Gastrocnemius medialis (tissue), 4 donors: ENCODE measurements at regions not wholly inside any gene's neighbourhood (a gene's known extent, or its start where the extent isn't known, plus 50 kb on each side); places are given as distances from the start of the nearest gene placed in this dataset.

Experiments used
- ATAC-seq, 2 donors: fragments of 150-250 bp; one replicate each; pipeline ENCODE4 v1.9.1; 2016
- DNase-seq, 2 donors: peaks; one replicate each; pipeline ENCODE4 v3.0.0-alpha.2; 2019
- H3K27ac ChIP-seq, 4 donors: fragments of 200-600 bp; sonication (generic); 1 replicate in 1 of 4; 2 replicates in 3 of 4; pipeline ENCODE4 v1.5.1; 2016 to 2018; ENCODE audit warnings: mild to moderate bottlenecking in 2 of 4, moderate library complexity in 1 of 4
- H3K27me3 ChIP-seq, 3 donors: fragments of 200-600 bp; sonication (generic) in 2 of 3; 1 replicate in 1 of 3; 2 replicates in 2 of 3; pipeline versions ENCODE4 v1.5.1 to v1.6.0; 2016 to 2019; ENCODE audit warnings: mild to moderate bottlenecking in 1 of 3, moderate library complexity in 1 of 3
- H3K36me3 ChIP-seq, 2 donors: fragments of 200-600 bp; sonication (generic) in 1 of 2; one replicate each; pipeline ENCODE4 v1.5.1; 2017 to 2018
- H3K4me1 ChIP-seq, 2 donors: fragments of 200-600 bp; sonication (generic) in 1 of 2; one replicate each; pipeline ENCODE4 v1.5.1; 2016 to 2017; ENCODE audit warnings: mild to moderate bottlenecking in 2 of 2
- H3K4me3 ChIP-seq, 4 donors: fragments of 200-600 bp; sonication (generic) in 3 of 4; 1 replicate in 1 of 4; 2 replicates in 3 of 4; pipeline ENCODE4 v1.5.1; 2016 to 2019; ENCODE audit warnings: mild to moderate bottlenecking in 2 of 4
- H3K9me3 ChIP-seq, 3 donors: fragments of 200-600 bp; sonication (generic) in 2 of 3; 1 replicate in 1 of 3; 2 replicates in 2 of 3; pipeline ENCODE4 v1.5.1; 2016 to 2019
- POLR2A ChIP-seq, 2 donors: fragments of 450-650 bp; IDR thresholded peaks; one replicate each; pipeline ENCODE4 v1.6.1; 2017; ENCODE audit warnings: antibody characterized with exemption in 2 of 2, mild to moderate bottlenecking in 2 of 2, moderate library complexity in 2 of 2
- in situ Hi-C, 4 donors: fragments of 200-750 bp; cut with MboI; loops; one replicate each; pipeline versions ENCODE4 v1.15.0 to v1.8.0; 2017; ENCODE audit warnings: low sequenced_read_pairs in 4 of 4
- intact Hi-C: fragments of 100-400 bp; cut with DNase I; formaldehyde crosslinking; loops from one replicate; pipeline ENCODE4 v1.15.1; 2023; ENCODE audit warnings: low total_unique reads
- TF ChIP-seq, protein P1 (sequence below), 5 experiments: fragments of 450-650 bp in 3 of 5; fragments of 200-600 bp in 2 of 5; sonication (generic) in 2 of 5; IDR thresholded peaks in 4 of 5; conservative IDR thresholded peaks in 1 of 5; 1 replicate in 4 of 5; 2 replicates in 1 of 5; pipeline ENCODE4 v1.5.1; 2016 to 2019; ENCODE audit warnings: antibody characterized with exemption in 5 of 5, mild to moderate bottlenecking in 3 of 5, moderate library complexity in 3 of 5

DNA sequence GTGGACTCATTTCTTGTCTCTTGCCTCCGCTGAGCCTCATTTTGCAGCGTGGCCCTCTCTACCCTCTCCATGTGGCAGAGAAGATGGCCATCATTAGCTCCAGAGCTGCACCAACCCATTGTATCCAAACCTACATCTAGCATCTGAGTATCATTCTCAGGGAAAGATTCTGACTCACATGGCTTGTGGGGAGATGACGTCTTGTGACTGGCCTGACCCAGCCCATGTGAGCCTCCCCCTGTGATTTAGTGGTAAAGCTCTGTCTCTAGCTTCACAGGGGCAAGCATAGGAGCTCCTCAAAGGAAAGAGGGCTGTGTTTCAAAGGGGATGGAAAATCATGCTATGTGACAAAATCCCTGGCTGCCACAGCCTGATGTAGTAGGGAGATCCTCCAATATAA, 87.4 kb upstream of the RBMS1 start:
- Histone ChIP-seq H3K36me3 (no peaks in the 10 kb centered on the region), H3K27ac (no peak overlapping the region), H3K27me3 (no peaks in the 10 kb centered on the region), H3K9me3 (no peaks in the 10 kb centered on the region), H3K4me1 (peaks cover 9 to 15% of the 10 kb centered on the region in 2 donors), H3K4me3 (no peak overlapping the region)
- ATAC-seq (no peak), DNase-seq (no peak)
- intact Hi-C loops (no loop called here), in situ Hi-C loops (no loop called here)
- no peak for TF ChIP-seq POLR2A (IDR thresholded peaks at IDR 0.05)
- TF ChIP-seq, protein P1, sequence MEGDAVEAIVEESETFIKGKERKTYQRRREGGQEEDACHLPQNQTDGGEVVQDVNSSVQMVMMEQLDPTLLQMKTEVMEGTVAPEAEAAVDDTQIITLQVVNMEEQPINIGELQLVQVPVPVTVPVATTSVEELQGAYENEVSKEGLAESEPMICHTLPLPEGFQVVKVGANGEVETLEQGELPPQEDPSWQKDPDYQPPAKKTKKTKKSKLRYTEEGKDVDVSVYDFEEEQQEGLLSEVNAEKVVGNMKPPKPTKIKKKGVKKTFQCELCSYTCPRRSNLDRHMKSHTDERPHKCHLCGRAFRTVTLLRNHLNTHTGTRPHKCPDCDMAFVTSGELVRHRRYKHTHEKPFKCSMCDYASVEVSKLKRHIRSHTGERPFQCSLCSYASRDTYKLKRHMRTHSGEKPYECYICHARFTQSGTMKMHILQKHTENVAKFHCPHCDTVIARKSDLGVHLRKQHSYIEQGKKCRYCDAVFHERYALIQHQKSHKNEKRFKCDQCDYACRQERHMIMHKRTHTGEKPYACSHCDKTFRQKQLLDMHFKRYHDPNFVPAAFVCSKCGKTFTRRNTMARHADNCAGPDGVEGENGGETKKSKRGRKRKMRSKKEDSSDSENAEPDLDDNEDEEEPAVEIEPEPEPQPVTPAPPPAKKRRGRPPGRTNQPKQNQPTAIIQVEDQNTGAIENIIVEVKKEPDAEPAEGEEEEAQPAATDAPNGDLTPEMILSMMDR (IDR thresholded peaks at IDR 0.05 in 4 of 5, conservative IDR thresholded peaks at IDR 0.05 in 1 of 5) = no peak

DNA sequence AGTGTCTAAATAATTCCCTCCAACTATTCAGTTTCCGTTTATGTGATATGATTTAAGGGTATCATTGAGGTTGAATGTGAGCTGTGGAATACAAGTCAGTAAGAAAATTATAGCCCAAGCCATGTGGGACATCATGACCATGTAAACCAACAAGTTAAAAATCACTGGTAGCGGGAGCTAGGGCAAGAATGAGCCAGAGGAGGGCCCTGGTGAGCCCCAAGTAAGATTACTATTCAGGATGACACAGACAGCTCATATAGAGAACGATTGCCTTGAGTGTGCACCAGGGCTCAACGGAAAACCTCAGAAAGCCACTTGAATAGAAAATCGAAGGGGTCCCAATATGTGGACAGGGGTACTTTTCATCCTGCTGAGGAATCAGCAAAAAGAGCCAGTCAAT, 87.8 kb upstream of the RBMS1 start:
- DNase-seq = no peak
- Histone ChIP-seq H3K9me3 (no peaks in the 10 kb centered on the region), H3K27ac (no peak overlapping the region), H3K4me3 (no peak overlapping the region), H3K4me1 (peaks cover 9 to 15% of the 10 kb centered on the region in 2 donors), H3K36me3 (no peaks in the 10 kb centered on the region), H3K27me3 (no peaks in the 10 kb centered on the region)
- intact Hi-C loops = no loop called here
- ATAC-seq = no peak
- no peak for TF ChIP-seq POLR2A (IDR thresholded peaks at IDR 0.05)
- TF ChIP-seq, protein P1 (IDR thresholded peaks at IDR 0.05 in 4 of 5, conservative IDR thresholded peaks at IDR 0.05 in 1 of 5) = no peak
- in situ Hi-C loops = no loop called here

DNA sequence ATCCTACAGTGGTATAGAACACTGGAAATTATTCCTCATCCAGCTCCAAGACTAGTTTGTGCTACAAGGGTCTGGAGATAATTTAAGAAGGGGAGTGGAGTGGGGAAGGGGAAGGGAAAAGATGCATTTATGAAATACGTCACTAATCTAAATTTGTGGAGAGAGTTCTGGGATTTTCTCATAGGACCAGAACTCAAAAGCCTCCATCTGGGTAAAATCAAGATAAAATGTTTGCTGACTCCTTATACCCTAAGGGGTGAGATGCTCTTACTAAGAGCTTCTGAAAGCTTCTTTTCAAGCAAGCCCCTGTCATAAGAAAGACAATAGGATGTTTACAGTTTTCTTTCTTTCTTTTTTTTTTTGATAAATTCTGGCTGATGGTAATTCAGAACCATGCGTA, 88.5 kb upstream of the RBMS1 start:
- no peak for DNase-seq
- Histone ChIP-seq H3K4me1 (peaks cover 9 to 15% of the 10 kb centered on the region in 2 donors), H3K36me3 (no peaks in the 10 kb centered on the region), H3K4me3 (no peak overlapping the region), H3K27ac (no peak overlapping the region), H3K9me3 (no peaks in the 10 kb centered on the region), H3K27me3 (no peaks in the 10 kb centered on the region)
- ATAC-seq = no peak
- in situ Hi-C loops (no loop called here), intact Hi-C loops (no loop called here)
- TF ChIP-seq POLR2A (IDR thresholded peaks at IDR 0.05) = no peak
- TF ChIP-seq, protein P1 (IDR thresholded peaks at IDR 0.05 in 4 of 5, conservative IDR thresholded peaks at IDR 0.05 in 1 of 5) = no peak

DNA sequence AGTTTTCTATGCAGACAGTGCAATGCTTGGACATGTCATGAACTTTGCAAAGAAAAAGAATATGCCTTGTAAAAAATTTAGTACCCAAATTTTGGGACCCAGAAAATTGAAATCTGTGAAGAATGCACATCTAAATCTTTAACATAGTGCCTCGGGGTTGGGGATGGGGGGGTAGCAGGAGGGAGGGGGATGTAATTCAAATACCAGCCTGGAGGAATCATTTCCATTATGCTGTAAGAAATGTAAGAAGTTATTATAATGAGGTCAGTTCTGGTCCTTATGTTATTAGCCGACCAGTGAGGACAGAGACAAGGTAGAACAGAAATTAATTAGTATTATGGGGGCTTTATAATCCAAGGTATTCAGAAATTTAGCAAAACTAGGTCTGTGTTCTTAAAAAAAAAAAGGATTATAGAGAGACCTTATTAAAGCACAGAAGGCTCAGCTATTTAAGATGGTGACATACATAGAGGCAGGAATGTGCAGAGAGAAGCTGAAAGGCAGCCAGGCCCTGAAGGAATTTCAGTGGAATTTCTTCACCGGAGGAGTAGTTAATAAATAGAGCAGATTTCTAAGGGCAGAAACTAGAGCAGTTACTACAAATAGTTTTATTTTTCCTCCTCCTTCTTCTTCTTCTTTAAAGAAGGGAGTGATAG, 89.0 kb upstream of the RBMS1 start:
- ATAC-seq (no peak), DNase-seq (no peak)
- Histone ChIP-seq H3K4me1 (peaks cover 9 to 15% of the 10 kb centered on the region in 2 donors), H3K27me3 (no peaks in the 10 kb centered on the region), H3K36me3 (no peaks in the 10 kb centered on the region), H3K4me3 (no peak overlapping the region), H3K27ac (no peak overlapping the region), H3K9me3 (no peaks in the 10 kb centered on the region)
- TF ChIP-seq POLR2A (IDR thresholded peaks at IDR 0.05) = no peak
- TF ChIP-seq, protein P1 (IDR thresholded peaks at IDR 0.05 in 4 of 5, conservative IDR thresholded peaks at IDR 0.05 in 1 of 5) = no peak
- in situ Hi-C loops = no loop called here
- intact Hi-C loops = no loop called here

DNA sequence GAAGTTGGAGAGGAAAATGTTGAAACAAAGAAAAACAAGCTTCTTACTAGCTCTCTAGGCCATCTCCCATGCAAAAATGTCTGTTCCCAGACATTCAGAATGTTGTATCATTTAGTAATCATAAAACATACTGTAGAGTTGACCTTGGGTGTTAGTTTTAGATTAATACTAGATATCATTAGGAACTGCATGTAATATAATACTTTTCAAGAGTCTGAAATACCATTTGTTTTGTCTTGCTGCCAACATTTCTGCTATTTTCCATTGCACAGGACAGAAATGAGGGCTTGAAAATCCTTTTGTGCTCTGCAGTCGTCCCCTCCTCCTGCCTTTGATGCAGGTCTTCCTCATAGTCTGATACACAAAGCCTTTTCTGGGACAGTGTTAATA, 89.5 kb upstream of the RBMS1 start:
- Histone ChIP-seq H3K4me1 (peaks cover 9 to 15% of the 10 kb centered on the region in 2 donors), H3K4me3 (no peak overlapping the region), H3K27ac (no peak overlapping the region)

More for the DNA sequence above, 89.5 kb upstream of the RBMS1 start:
- ATAC-seq = no peak
- DNase-seq = no peak
- Histone ChIP-seq H3K36me3 (no peaks in the 10 kb centered on the region), H3K27me3 (no peaks in the 10 kb centered on the region), H3K9me3 (no peaks in the 10 kb centered on the region)
- TF ChIP-seq POLR2A (IDR thresholded peaks at IDR 0.05) = no peak
- TF ChIP-seq, protein P1 (IDR thresholded peaks at IDR 0.05 in 4 of 5, conservative IDR thresholded peaks at IDR 0.05 in 1 of 5) = no peak
- intact Hi-C loops = no loop called here
- in situ Hi-C loops = no loop called here
